ENCODE measurements at regions not wholly inside any gene's neighbourhood (a gene's known extent, or its start where the extent isn't known, plus 50 kb on each side); places are given as distances from the start of the nearest gene placed in this dataset.
"Not testable (repeated sequence)": the region's sequence is repeated elsewhere in the genome, so short reads cannot be mapped to it uniquely, and the experiment has no call there.

- in situ Hi-C loops (cut with MboI; ENCODE audit: low sequenced_read_pairs) = no loop called here
Observed at GRCh38 chr1:73517603-73518191, 680.3 kb downstream of the LRRIQ3 start.

- in situ Hi-C loops (cut with MboI; ENCODE audit: low sequenced_read_pairs) = no loop called here
Observed at GRCh38 chr1:73516451-73516850, 681.5 kb downstream of the LRRIQ3 start.

GRCh38 chr1:73511038-73511437 lies 686.9 kb downstream of the LRRIQ3 start:
- in situ Hi-C loops (cut with MboI; ENCODE audit: low sequenced_read_pairs) = no loop called here

GRCh38 chr1:73500154-73500553 lies 697.8 kb downstream of the LRRIQ3 start:
- in situ Hi-C loops (cut with MboI; ENCODE audit: low sequenced_read_pairs) = no loop called here

GRCh38 chr1:73499671-73500070 lies 698.3 kb downstream of the LRRIQ3 start:
- in situ Hi-C loops (cut with MboI; ENCODE audit: low sequenced_read_pairs) = no loop called here

GRCh38 chr1:73491621-73492020 lies 706.4 kb downstream of the LRRIQ3 start:
- in situ Hi-C loops (cut with MboI; ENCODE audit: low sequenced_read_pairs) = no loop called here

- in situ Hi-C loops (cut with MboI; ENCODE audit: low sequenced_read_pairs) = no loop called here
Observed at GRCh38 chr1:73475316-73475870, 722.6 kb downstream of the LRRIQ3 start.

- in situ Hi-C loops (cut with MboI; ENCODE audit: low sequenced_read_pairs) = no loop called here
Observed at GRCh38 chr1:73472810-73473209, 725.2 kb downstream of the LRRIQ3 start.

GRCh38 chr1:73467731-73468130 lies 730.2 kb downstream of the LRRIQ3 start:
- in situ Hi-C loops (cut with MboI; ENCODE audit: low sequenced_read_pairs) = no loop called here

- in situ Hi-C loops (cut with MboI; ENCODE audit: low sequenced_read_pairs) = no loop called here
Observed at GRCh38 chr1:73463873-73464272, 734.1 kb downstream of the LRRIQ3 start.

GRCh38 chr1:73452522-73452921 lies 745.5 kb downstream of the LRRIQ3 start:
- in situ Hi-C loops (cut with MboI; ENCODE audit: low sequenced_read_pairs) = no loop called here

- in situ Hi-C loops (cut with MboI; ENCODE audit: low sequenced_read_pairs) = not testable (repeated sequence)
Observed at GRCh38 chr1:73450668-73451067, 747.3 kb downstream of the LRRIQ3 start.

GRCh38 chr1:73411479-73411878 lies 786.5 kb downstream of the LRRIQ3 start:
- in situ Hi-C loops (cut with MboI; ENCODE audit: low sequenced_read_pairs) = no loop called here

GRCh38 chr1:73401666-73402065 lies 796.3 kb downstream of the LRRIQ3 start:
- in situ Hi-C loops (cut with MboI; ENCODE audit: low sequenced_read_pairs) = no loop called here

- in situ Hi-C loops (cut with MboI; ENCODE audit: low sequenced_read_pairs) = no loop called here
Observed at GRCh38 chr1:73382966-73383365, 815.0 kb downstream of the LRRIQ3 start.

- in situ Hi-C loops (cut with MboI; ENCODE audit: low sequenced_read_pairs) = no loop called here
Observed at GRCh38 chr1:73366734-73367413, 831.1 kb downstream of the LRRIQ3 start.

- in situ Hi-C loops (cut with MboI; ENCODE audit: low sequenced_read_pairs) = no loop called here
Observed at GRCh38 chr1:73359001-73359400, 839.0 kb downstream of the LRRIQ3 start.

GRCh38 chr1:73356485-73356884 lies 841.5 kb downstream of the LRRIQ3 start:
- in situ Hi-C loops (cut with MboI; ENCODE audit: low sequenced_read_pairs) = no loop called here

- in situ Hi-C loops (cut with MboI; ENCODE audit: low sequenced_read_pairs) = no loop called here
Observed at GRCh38 chr1:73343947-73344346, 854.0 kb downstream of the LRRIQ3 start.

- in situ Hi-C loops (cut with MboI; ENCODE audit: low sequenced_read_pairs) = no loop called here
Observed at GRCh38 chr1:73333847-73334503, 864.0 kb downstream of the LRRIQ3 start.

- in situ Hi-C loops (cut with MboI; ENCODE audit: low sequenced_read_pairs) = no loop called here
Observed at GRCh38 chr1:73331726-73332125, 866.2 kb downstream of the LRRIQ3 start.

GRCh38 chr1:73327998-73328397 lies 870.0 kb downstream of the LRRIQ3 start:
- in situ Hi-C loops (cut with MboI; ENCODE audit: low sequenced_read_pairs) = no loop called here
